GM23338 (cell line): ENCODE measurements at regions not wholly inside any gene's neighbourhood (a gene's known extent, or its start where the extent isn't known, plus 50 kb on each side); places are given as distances from the start of the nearest gene placed in this dataset.

Experiments used
- EZH2 ChIP-seq: fragments of 200-600 bp; sonication (generic); IDR thresholded peaks from one replicate; pipeline ENCODE4 v1.8.0; 2017; ENCODE audit warnings: antibody characterized with exemption, mild to moderate bottlenecking, low read depth; ENCODE audit not compliant: unreplicated experiment
- POLR2AphosphoS5 ChIP-seq: IDR thresholded peaks from 2 replicates; pipeline ENCODE4 v1.6.1; 2016; ENCODE audit warnings: antibody characterized with exemption, low read depth
- TF ChIP-seq, protein P1 (sequence below), 2 experiments: fragments of 200-600 bp in 1 of 2; sonication (generic) in 1 of 2; conservative IDR thresholded peaks; 2 replicates each; pipeline versions ENCODE4 v1.5.1 to v1.6.1; 2016 to 2017; ENCODE audit warnings: antibody characterized with exemption in 2 of 2, low read depth in 2 of 2, mild to moderate bottlenecking in 2 of 2, moderate library complexity in 1 of 2

- TF ChIP-seq, protein P1, sequence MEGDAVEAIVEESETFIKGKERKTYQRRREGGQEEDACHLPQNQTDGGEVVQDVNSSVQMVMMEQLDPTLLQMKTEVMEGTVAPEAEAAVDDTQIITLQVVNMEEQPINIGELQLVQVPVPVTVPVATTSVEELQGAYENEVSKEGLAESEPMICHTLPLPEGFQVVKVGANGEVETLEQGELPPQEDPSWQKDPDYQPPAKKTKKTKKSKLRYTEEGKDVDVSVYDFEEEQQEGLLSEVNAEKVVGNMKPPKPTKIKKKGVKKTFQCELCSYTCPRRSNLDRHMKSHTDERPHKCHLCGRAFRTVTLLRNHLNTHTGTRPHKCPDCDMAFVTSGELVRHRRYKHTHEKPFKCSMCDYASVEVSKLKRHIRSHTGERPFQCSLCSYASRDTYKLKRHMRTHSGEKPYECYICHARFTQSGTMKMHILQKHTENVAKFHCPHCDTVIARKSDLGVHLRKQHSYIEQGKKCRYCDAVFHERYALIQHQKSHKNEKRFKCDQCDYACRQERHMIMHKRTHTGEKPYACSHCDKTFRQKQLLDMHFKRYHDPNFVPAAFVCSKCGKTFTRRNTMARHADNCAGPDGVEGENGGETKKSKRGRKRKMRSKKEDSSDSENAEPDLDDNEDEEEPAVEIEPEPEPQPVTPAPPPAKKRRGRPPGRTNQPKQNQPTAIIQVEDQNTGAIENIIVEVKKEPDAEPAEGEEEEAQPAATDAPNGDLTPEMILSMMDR (conservative IDR thresholded peaks at IDR 0.05; ENCODE audit: low read depth in 2 of 2): no peak
- TF ChIP-seq EZH2 (no peak), POLR2AphosphoS5 (no peak)
Observed at GRCh38 chr3:86782286-86782685, 208.7 kb downstream of the VGLL3 start.
